ENCODE measurements at regions not wholly inside any gene's neighbourhood (a gene's known extent, or its start where the extent isn't known, plus 50 kb on each side); places are given as distances from the start of the nearest gene placed in this dataset.

DNA sequence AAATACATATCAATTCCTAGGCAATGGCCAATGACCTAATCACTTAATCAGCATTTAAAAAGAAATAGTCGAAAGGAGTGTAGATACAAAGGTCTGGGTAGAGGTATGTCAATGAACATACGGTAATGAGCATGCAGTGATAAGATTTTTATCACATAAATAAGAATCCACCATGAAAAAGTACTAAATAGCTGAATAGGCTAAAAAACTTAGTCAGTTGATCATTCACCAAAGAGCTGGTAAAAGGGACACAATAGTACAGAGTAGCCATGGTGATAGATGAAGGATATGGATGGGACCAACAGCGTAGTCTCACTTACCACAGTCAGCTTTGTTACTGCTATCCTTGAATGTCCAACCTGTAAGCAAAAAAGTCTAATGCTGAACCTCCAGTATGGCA lies 1018.6 kb upstream of the EYS start:
- TF ChIP-seq, protein P1, sequence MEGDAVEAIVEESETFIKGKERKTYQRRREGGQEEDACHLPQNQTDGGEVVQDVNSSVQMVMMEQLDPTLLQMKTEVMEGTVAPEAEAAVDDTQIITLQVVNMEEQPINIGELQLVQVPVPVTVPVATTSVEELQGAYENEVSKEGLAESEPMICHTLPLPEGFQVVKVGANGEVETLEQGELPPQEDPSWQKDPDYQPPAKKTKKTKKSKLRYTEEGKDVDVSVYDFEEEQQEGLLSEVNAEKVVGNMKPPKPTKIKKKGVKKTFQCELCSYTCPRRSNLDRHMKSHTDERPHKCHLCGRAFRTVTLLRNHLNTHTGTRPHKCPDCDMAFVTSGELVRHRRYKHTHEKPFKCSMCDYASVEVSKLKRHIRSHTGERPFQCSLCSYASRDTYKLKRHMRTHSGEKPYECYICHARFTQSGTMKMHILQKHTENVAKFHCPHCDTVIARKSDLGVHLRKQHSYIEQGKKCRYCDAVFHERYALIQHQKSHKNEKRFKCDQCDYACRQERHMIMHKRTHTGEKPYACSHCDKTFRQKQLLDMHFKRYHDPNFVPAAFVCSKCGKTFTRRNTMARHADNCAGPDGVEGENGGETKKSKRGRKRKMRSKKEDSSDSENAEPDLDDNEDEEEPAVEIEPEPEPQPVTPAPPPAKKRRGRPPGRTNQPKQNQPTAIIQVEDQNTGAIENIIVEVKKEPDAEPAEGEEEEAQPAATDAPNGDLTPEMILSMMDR (IDR thresholded peaks at IDR 0.05; ENCODE audit: unreplicated experiment in 3 of 3) = no peak
- Mint-ChIP-seq H3K27me3 (ENCODE audit: low read depth) (no peaks in the 10 kb centered on the region), H3K4me1 (no peaks in the 10 kb centered on the region), H3K27ac (no peak overlapping the region), H3K9me3 (no peaks in the 10 kb centered on the region), H3K4me3 (no peak overlapping the region), H3K36me3 (ENCODE audit: low read depth) (no peaks in the 10 kb centered on the region)

DNA sequence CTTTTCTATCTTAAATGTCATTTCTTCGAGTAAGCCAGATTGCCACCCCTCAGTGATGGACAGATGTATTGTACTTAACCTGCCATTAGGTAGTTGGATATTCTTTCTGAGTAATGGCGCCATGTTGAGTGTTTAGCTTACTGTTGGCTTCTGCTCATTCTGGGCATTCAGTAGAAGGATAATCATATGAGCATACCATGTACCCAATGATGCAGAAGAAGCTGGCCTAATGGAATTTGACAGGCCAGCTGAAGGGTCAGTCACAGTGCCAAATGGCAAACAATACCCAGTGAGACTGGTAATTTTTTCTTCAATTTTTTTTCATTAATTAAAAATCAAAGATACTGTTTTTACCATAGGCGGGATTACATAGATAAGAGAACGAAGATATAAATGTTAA lies 1010.8 kb upstream of the EYS start:
- TF ChIP-seq, protein P1 (IDR thresholded peaks at IDR 0.05; ENCODE audit: unreplicated experiment in 3 of 3) = no peak
- H3K27ac Mint-ChIP-seq = no peak overlapping the region
- H3K9me3 Mint-ChIP-seq = no peaks in the 10 kb centered on the region
- H3K27me3 Mint-ChIP-seq (ENCODE audit: low read depth) = no peaks in the 10 kb centered on the region
- H3K4me3 Mint-ChIP-seq = no peak overlapping the region
- H3K36me3 Mint-ChIP-seq (ENCODE audit: low read depth) = no peaks in the 10 kb centered on the region
- H3K4me1 Mint-ChIP-seq = no peaks in the 10 kb centered on the region

DNA sequence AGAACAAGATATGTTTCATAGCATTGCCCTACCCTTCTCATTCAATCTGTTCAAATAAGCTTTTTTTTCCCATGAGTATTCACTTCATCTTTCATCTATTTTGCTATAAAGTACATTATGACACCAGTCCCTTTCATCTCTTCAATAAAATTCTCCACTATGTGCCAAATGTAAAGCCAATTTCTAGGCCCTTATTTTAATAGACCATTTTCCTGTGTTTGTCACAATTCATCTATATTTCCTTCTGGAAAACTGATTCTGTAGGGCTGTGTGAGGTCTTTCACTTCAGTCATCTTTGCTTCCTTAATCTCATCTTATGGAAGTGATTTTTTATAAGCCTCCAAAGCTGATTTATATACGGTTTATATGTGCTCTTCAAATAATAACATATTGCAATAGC lies 992.4 kb upstream of the EYS start:
- H3K9me3 Mint-ChIP-seq = no peaks in the 10 kb centered on the region

DNA sequence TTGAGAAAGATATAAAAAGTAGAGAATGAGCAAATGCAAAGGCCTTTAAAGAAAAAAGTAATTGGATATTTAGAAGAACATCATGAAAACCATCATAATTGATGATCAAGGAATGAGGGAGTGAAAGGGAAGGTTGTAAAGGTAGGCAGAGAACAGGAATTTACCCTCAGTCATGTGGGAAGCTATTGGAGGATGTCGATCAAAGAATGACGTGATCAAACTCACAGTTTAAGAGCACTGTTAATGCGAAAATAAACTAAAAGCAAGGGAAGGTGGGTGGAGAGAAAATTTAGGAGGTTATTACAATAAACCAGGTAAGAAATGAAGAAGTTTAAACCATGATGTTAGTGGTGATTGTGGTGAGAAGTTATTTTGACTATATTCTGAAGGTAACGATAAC lies 982.6 kb upstream of the EYS start:
- Mint-ChIP-seq H3K4me3 (no peak overlapping the region), H3K9me3 (no peaks in the 10 kb centered on the region), H3K27me3 (ENCODE audit: low read depth) (no peaks in the 10 kb centered on the region), H3K27ac (no peak overlapping the region), H3K36me3 (ENCODE audit: low read depth) (no peaks in the 10 kb centered on the region), H3K4me1 (no peaks in the 10 kb centered on the region)
- TF ChIP-seq, protein P1 (IDR thresholded peaks at IDR 0.05; ENCODE audit: unreplicated experiment in 3 of 3) = no peak

More for the DNA sequence above, 992.4 kb upstream of the EYS start:
- Mint-ChIP-seq H3K27ac (no peak overlapping the region), H3K27me3 (ENCODE audit: low read depth) (no peaks in the 10 kb centered on the region), H3K4me3 (no peak overlapping the region), H3K36me3 (ENCODE audit: low read depth) (no peaks in the 10 kb centered on the region), H3K4me1 (no peaks in the 10 kb centered on the region)
- TF ChIP-seq, protein P1 (IDR thresholded peaks at IDR 0.05; ENCODE audit: unreplicated experiment in 3 of 3) = no peak

DNA sequence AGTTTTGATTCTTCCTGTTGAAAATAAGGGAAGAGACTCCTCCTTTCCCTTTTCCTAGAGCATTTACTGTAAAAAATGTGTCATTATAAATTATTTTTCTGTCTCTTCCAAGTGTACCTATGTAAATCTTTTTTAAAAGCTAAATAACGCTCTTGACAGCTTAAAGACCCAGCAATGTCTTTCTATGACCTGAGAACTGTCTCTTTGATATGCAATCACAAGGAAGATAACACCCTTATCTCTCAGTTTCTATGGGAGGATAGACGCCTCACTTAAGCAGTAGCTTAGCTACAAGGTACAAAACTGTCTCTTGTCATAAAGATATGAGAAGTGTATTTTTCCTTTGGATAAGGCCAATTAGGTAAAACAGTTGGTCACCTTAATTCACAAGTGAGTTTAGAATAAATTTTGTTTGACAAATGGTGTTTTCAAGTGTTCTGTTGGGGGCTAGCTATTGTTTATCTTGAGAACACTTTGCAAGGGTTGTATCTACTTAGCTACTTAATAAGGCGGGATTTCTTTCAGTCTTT lies 980.6 kb upstream of the EYS start:
- TF ChIP-seq, protein P1 (IDR thresholded peaks at IDR 0.05; ENCODE audit: unreplicated experiment in 3 of 3) = no peak
- H3K27me3 Mint-ChIP-seq (ENCODE audit: low read depth) = no peaks in the 10 kb centered on the region
- no peaks in the 10 kb centered on the region for H3K4me1 Mint-ChIP-seq
- H3K4me3 Mint-ChIP-seq = no peak overlapping the region
- H3K9me3 Mint-ChIP-seq = no peaks in the 10 kb centered on the region
- no peaks in the 10 kb centered on the region for H3K36me3 Mint-ChIP-seq (ENCODE audit: low read depth)
- no peak overlapping the region for H3K27ac Mint-ChIP-seq

DNA sequence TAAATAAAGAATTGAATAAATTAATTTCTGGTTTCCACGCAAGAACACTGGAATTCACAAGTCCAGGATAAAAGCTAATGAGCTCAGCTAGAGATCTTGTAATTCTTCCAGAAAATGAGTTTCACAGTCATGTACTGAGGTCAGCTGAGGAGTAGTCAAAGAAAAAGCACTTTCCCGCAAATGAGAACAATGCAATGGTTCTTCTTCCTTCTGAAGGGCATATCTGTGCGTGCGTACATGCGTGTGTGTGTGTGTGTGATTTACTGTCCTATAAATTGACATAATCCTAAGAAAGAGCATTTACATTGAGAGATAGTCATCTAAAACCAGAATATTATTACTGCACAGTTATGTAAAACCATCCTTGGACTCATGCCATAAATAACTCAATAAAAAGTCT lies 968.9 kb upstream of the EYS start:
- TF ChIP-seq, protein P1 (IDR thresholded peaks at IDR 0.05; ENCODE audit: unreplicated experiment in 3 of 3) = no peak
- H3K9me3 Mint-ChIP-seq = no peaks in the 10 kb centered on the region
- H3K4me3 Mint-ChIP-seq = no peak overlapping the region
- no peaks in the 10 kb centered on the region for H3K27me3 Mint-ChIP-seq (ENCODE audit: low read depth)
- H3K4me1 Mint-ChIP-seq = no peaks in the 10 kb centered on the region
- H3K27ac Mint-ChIP-seq = no peak overlapping the region
- H3K36me3 Mint-ChIP-seq (ENCODE audit: low read depth) = no peaks in the 10 kb centered on the region

All from nephron (organoid).